Kidney epithelial cell (primary cell): ENCODE measurements at regions not wholly inside any gene's neighbourhood (a gene's known extent, or its start where the extent isn't known, plus 50 kb on each side); places are given as distances from the start of the nearest gene placed in this dataset.

Experiments
- DNase-seq: peaks from one replicate; pipeline ENCODE4 v3.0.0-alpha.2; 2010; ENCODE audit warnings: low read depth
- H3K27me3 ChIP-seq: 2 replicates; pipeline ENCODE4 v1.6.0; 2011; ENCODE audit warnings: low read length; ENCODE audit not compliant: control insufficient read depth, insufficient read depth
- H3K36me3 ChIP-seq: 2 replicates; pipeline ENCODE4 v1.5.1; 2011; ENCODE audit warnings: low read length; ENCODE audit not compliant: control insufficient read depth, insufficient read depth
- H3K4me3 ChIP-seq: 2 replicates; pipeline ENCODE4 v1.5.1; 2011; ENCODE audit warnings: low read depth, mild to moderate bottlenecking, control low read depth, low read length
- CTCF ChIP-seq: IDR thresholded peaks from 2 replicates; pipeline ENCODE4 v1.5.1; 2011; ENCODE audit warnings: mild to moderate bottlenecking, moderate library complexity, low read length, control low read depth, inconsistent platforms; ENCODE audit not compliant: insufficient read depth, poor library complexity, severe bottlenecking

- no peak for DNase-seq
- no peak for TF ChIP-seq CTCF
- no peaks in the 10 kb centered on the region for H3K36me3 ChIP-seq
- H3K4me3 ChIP-seq = no peak overlapping the region
- no peaks in the 10 kb centered on the region for H3K27me3 ChIP-seq
Observed at GRCh38 chr3:146827836-146828235, 222.7 kb upstream of the PLSCR5 start.

GRCh38 chr3:146823622-146824021, 218.5 kb upstream of the PLSCR5 start:
- H3K36me3 ChIP-seq = no peaks in the 10 kb centered on the region
- no peak for DNase-seq
- H3K27me3 ChIP-seq = no peaks in the 10 kb centered on the region
- TF ChIP-seq CTCF = no peak
- no peak overlapping the region for H3K4me3 ChIP-seq

GRCh38 chr3:146818866-146819265, 213.7 kb upstream of the PLSCR5 start:
- no peak for TF ChIP-seq CTCF
- Histone ChIP-seq H3K36me3 (no peaks in the 10 kb centered on the region), H3K4me3 (no peak overlapping the region), H3K27me3 (no peaks in the 10 kb centered on the region)
- DNase-seq = no peak

- H3K36me3 ChIP-seq = no peaks in the 10 kb centered on the region
- TF ChIP-seq CTCF = no peak
- DNase-seq = no peak
- no peak overlapping the region for H3K4me3 ChIP-seq
- H3K27me3 ChIP-seq = no peaks in the 10 kb centered on the region
Observed at GRCh38 chr3:146818301-146818700, 213.2 kb upstream of the PLSCR5 start.

GRCh38 chr3:146817704-146818103, 212.6 kb upstream of the PLSCR5 start:
- no peaks in the 10 kb centered on the region for H3K27me3 ChIP-seq
- DNase-seq = no peak
- peak; percentile 18 for TF ChIP-seq CTCF
- H3K4me3 ChIP-seq = no peak overlapping the region
- H3K36me3 ChIP-seq = no peaks in the 10 kb centered on the region

- H3K4me3 ChIP-seq = no peak overlapping the region
- no peaks in the 10 kb centered on the region for H3K36me3 ChIP-seq
- TF ChIP-seq CTCF = no peak
- H3K27me3 ChIP-seq = no peaks in the 10 kb centered on the region
- DNase-seq = no peak
Observed at GRCh38 chr3:146814601-146815315, 209.6 kb upstream of the PLSCR5 start.
